Transverse colon (tissue), 4 donors: ENCODE measurements at regions not wholly inside any gene's neighbourhood (a gene's known extent, or its start where the extent isn't known, plus 50 kb on each side); places are given as distances from the start of the nearest gene placed in this dataset.

Experiments used
- EP300 ChIP-seq: sonication (generic); formaldehyde crosslinking; IDR thresholded peaks from one replicate; pipeline ENCODE4 v1.6.1; 2017; ENCODE audit warnings: antibody characterized with exemption, low read depth
- POLR2A ChIP-seq: fragments of 450-650 bp; IDR thresholded peaks from one replicate; pipeline ENCODE4 v1.6.1; 2016; ENCODE audit warnings: antibody characterized with exemption, mild to moderate bottlenecking, moderate library complexity
- POLR2AphosphoS5 ChIP-seq, 3 donors: sonication (generic); formaldehyde crosslinking; IDR thresholded peaks; one replicate each; pipeline ENCODE4 v1.6.1; 2016; ENCODE audit warnings: antibody characterized with exemption in 3 of 3
- TF ChIP-seq, protein P1 (sequence below), 5 experiments: fragments of 200-600 bp in 3 of 5; fragments of 450-650 bp in 2 of 5; sonication (generic) in 3 of 5; IDR thresholded peaks; 1 replicate in 2 of 5; 2 replicates in 3 of 5; pipeline ENCODE4 v1.5.1; 2016 to 2017; ENCODE audit warnings: antibody characterized with exemption in 5 of 5, inconsistent platforms in 3 of 5, mild to moderate bottlenecking in 2 of 5, moderate library complexity in 1 of 5

DNA sequence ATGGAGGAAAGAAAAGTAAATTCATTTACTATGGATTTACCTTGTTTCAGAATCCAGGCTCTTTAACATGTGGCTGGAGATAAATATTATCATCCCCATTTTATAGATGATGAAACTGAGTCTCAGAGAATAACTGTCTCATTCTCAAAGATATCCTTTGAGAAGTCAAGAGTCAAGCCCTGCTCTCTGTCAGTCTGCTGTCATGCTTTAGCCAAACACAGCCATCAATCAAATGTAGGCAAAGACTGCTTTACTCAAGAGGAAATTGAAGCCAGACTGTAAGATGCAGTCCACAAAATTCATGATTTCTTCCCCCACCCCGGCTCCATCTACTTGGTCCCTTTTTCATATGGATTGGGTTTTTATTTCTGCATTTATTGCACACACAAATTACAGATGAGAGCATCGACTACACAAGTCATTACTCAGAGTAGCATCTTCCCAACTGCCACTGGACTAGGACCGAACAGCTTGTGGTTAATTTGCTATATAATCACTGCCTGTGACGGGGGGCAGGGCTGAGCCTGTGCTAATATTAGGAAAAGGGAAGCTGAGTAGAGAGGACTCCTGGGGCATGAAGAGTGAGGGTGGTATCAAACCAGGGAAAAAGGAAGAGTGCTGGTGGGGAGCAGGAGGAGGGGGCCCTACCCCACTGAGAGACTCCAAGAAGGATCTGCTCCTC, 102.7 kb upstream of the TOP1 start:
- TF ChIP-seq, protein P1, sequence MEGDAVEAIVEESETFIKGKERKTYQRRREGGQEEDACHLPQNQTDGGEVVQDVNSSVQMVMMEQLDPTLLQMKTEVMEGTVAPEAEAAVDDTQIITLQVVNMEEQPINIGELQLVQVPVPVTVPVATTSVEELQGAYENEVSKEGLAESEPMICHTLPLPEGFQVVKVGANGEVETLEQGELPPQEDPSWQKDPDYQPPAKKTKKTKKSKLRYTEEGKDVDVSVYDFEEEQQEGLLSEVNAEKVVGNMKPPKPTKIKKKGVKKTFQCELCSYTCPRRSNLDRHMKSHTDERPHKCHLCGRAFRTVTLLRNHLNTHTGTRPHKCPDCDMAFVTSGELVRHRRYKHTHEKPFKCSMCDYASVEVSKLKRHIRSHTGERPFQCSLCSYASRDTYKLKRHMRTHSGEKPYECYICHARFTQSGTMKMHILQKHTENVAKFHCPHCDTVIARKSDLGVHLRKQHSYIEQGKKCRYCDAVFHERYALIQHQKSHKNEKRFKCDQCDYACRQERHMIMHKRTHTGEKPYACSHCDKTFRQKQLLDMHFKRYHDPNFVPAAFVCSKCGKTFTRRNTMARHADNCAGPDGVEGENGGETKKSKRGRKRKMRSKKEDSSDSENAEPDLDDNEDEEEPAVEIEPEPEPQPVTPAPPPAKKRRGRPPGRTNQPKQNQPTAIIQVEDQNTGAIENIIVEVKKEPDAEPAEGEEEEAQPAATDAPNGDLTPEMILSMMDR (IDR thresholded peaks at IDR 0.05) = no peak
- TF ChIP-seq POLR2A (no peak), POLR2AphosphoS5 (IDR thresholded peaks at IDR 0.05) (no peak), EP300 (no peak)
